H1 (cell line): ENCODE measurements at regions not wholly inside any gene's neighbourhood (a gene's known extent, or its start where the extent isn't known, plus 50 kb on each side); places are given as distances from the start of the nearest gene placed in this dataset.

Source experiments
- ATF3 ChIP-seq: IDR thresholded peaks from 2 replicates; pipeline ENCODE4 v1.6.1; 2011; ENCODE audit warnings: low read depth, mild to moderate bottlenecking, low read length; ENCODE audit not compliant: insufficient read depth
- CHD1 ChIP-seq: IDR thresholded peaks from 2 replicates; pipeline ENCODE4 v1.6.1; 2012; ENCODE audit warnings: low read depth, low read length, improper control_type of control experiment
- CREB1 ChIP-seq: IDR thresholded peaks from 2 replicates; pipeline ENCODE4 v1.6.1; 2012; ENCODE audit warnings: inconsistent platforms
- CTBP2 ChIP-seq: IDR thresholded peaks from 2 replicates; pipeline ENCODE4 v1.7.0; 2011; ENCODE audit warnings: borderline replicate concordance, mild to moderate bottlenecking, moderate library complexity, mixed read lengths, low read length; ENCODE audit not compliant: insufficient read depth, insufficient read length
- CTCF ChIP-seq, 3 experiments: IDR thresholded peaks; 1 replicate in 2 of 3; 2 replicates in 1 of 3; pipeline versions ENCODE4 v1.5.1 to v1.6.1; 2011; ENCODE audit warnings: low read length in 3 of 3, mild to moderate bottlenecking in 3 of 3, inconsistent platforms in 2 of 3, low read depth in 1 of 3, moderate library complexity in 1 of 3; ENCODE audit not compliant: insufficient read depth in 1 of 3; ENCODE audit errors: control extremely low read depth in 1 of 3
- EGR1 ChIP-seq: IDR thresholded peaks from 2 replicates; pipeline ENCODE4 v1.6.1; 2011; ENCODE audit warnings: low read depth, low read length, borderline replicate concordance
- EP300 ChIP-seq, 2 experiments: IDR thresholded peaks; 1 replicate in 1 of 2; 2 replicates in 1 of 2; pipeline ENCODE4 v1.6.1; 2011 to 2012; ENCODE audit warnings: low read depth in 2 of 2, low read length in 2 of 2, mild to moderate bottlenecking in 2 of 2, borderline replicate concordance in 1 of 2, inconsistent platforms in 1 of 2, moderate library complexity in 1 of 2
- JUN ChIP-seq: IDR thresholded peaks from 2 replicates; pipeline ENCODE4 v1.6.1; 2011; ENCODE audit warnings: low read depth, mild to moderate bottlenecking, improper control_type of control experiment, low read length
- JUND ChIP-seq: IDR thresholded peaks from 2 replicates; pipeline ENCODE4 v1.6.1; 2011; ENCODE audit warnings: mild to moderate bottlenecking, improper control_type of control experiment, low read length
- KDM1A ChIP-seq: fragments of 200-600, 300-600 bp; sonication (generic); IDR thresholded peaks from 2 replicates; pipeline ENCODE4 v1.7.1; 2016; ENCODE audit warnings: mild to moderate bottlenecking, low read length, borderline replicate concordance
- KDM4A ChIP-seq: IDR thresholded peaks from one replicate; pipeline ENCODE4 v1.7.1; 2012; ENCODE audit warnings: low read depth, mild to moderate bottlenecking, moderate library complexity, low read length, inconsistent platforms; ENCODE audit not compliant: severe bottlenecking
- POLR2A ChIP-seq, 2 experiments: IDR thresholded peaks; 1 replicate in 1 of 2; 2 replicates in 1 of 2; pipeline ENCODE4 v1.6.1; 2011; ENCODE audit warnings: low read depth in 2 of 2, low read length in 2 of 2, mild to moderate bottlenecking in 2 of 2; ENCODE audit errors: control extremely low read depth in 1 of 2
- POLR2AphosphoS5 ChIP-seq: IDR thresholded peaks from 2 replicates; pipeline ENCODE4 v1.6.1; 2011; ENCODE audit warnings: low read depth, low read length
- POU5F1 ChIP-seq: IDR thresholded peaks from 2 replicates; pipeline ENCODE4 v1.6.1; 2011; ENCODE audit warnings: low read depth, mild to moderate bottlenecking, low read length, moderate library complexity
- RAD21 ChIP-seq, 2 experiments: IDR thresholded peaks in 1 of 2; conservative IDR thresholded peaks in 1 of 2; 2 replicates each; pipeline ENCODE4 v1.6.1; 2011; ENCODE audit warnings: low read depth in 2 of 2, low read length in 2 of 2, improper control_type of control experiment in 1 of 2, inconsistent platforms in 1 of 2, mild to moderate bottlenecking in 1 of 2, moderate library complexity in 1 of 2
- RBBP5 ChIP-seq: IDR thresholded peaks from 2 replicates; pipeline ENCODE4 v1.7.1; 2012; ENCODE audit warnings: low read depth, mild to moderate bottlenecking, inconsistent platforms, low read length, moderate library complexity, borderline replicate concordance
- RXRA ChIP-seq: IDR thresholded peaks from 2 replicates; pipeline ENCODE4 v1.6.1; 2011; ENCODE audit warnings: low read depth, mild to moderate bottlenecking, low read length, moderate library complexity; ENCODE audit not compliant: insufficient read depth
- TAF1 ChIP-seq: IDR thresholded peaks from 2 replicates; pipeline ENCODE4 v1.6.1; 2011; ENCODE audit warnings: mild to moderate bottlenecking, low read depth, low read length
- TCF12 ChIP-seq: IDR thresholded peaks from 2 replicates; pipeline ENCODE4 v1.6.1; 2011; ENCODE audit warnings: low read depth, mild to moderate bottlenecking, low read length
- USF2 ChIP-seq: IDR thresholded peaks from 2 replicates; pipeline ENCODE4 v1.6.1; 2011; ENCODE audit warnings: low read length, improper control_type of control experiment
- YY1 ChIP-seq: IDR thresholded peaks from 2 replicates; pipeline ENCODE4 v1.6.1; 2011; ENCODE audit warnings: low read depth, mild to moderate bottlenecking, low read length

GRCh38 chr14:71680736-71681387, 251.4 kb upstream of the RGS6 start (continued):
- TF ChIP-seq USF2 (no peak), YY1 (no peak), TAF1 (no peak), RBBP5 (no peak), EP300 (IDR thresholded peaks at IDR 0.05; ENCODE audit: borderline replicate concordance in 1 of 2, low read depth in 2 of 2, low read length in 2 of 2) (peak in 1 of 2 experiments; percentile 49; a peak in 1 of 3 replicates), CREB1 (peak; percentile 66), POLR2AphosphoS5 (peak; percentile 68), CTBP2 (no peak), RXRA (peak; percentile 94), EGR1 (0 out of 2 replicates have a peak, but pooled peaks have one; percentile 9), TCF12 (no peak), CTCF (IDR thresholded peaks at IDR 0.05; ENCODE audit: control extremely low read depth in 1 of 3, insufficient read depth in 1 of 3, low read depth in 1 of 3, low read length in 3 of 3) (no peak), KDM1A (no peak), JUN (no peak), CHD1 (no peak), ATF3 (no peak), POU5F1 (0 out of 2 replicates have a peak, but pooled peaks have one; percentile 8), KDM4A (no peak), RAD21 (IDR thresholded peaks at IDR 0.05 in 1 of 2, conservative IDR thresholded peaks at IDR 0.05 in 1 of 2; ENCODE audit: low read depth in 2 of 2, low read length in 2 of 2) (peak in 1 of 2 experiments; percentile 1; a peak in 1 of 4 replicates), JUND (no peak), POLR2A (IDR thresholded peaks at IDR 0.05; ENCODE audit: control extremely low read depth in 1 of 2, low read depth in 2 of 2, low read length in 2 of 2) (no peak)
